ENCODE measurements at regions not wholly inside any gene's neighbourhood (a gene's known extent, or its start where the extent isn't known, plus 50 kb on each side); places are given as distances from the start of the nearest gene placed in this dataset.
"Not testable (repeated sequence)": the region's sequence is repeated elsewhere in the genome, so short reads cannot be mapped to it uniquely, and the experiment has no call there.

- DNase-seq = not testable (repeated sequence)
These were observed 759.4 kb downstream of the BRINP3 start for GRCh38 chr1:189718147-189718795.

- DNase-seq = no peak
These were observed 750.9 kb downstream of the BRINP3 start for GRCh38 chr1:189726806-189727205.

- DNase-seq = no peak
These were observed 726.4 kb downstream of the BRINP3 start for GRCh38 chr1:189751311-189751710.

DNA sequence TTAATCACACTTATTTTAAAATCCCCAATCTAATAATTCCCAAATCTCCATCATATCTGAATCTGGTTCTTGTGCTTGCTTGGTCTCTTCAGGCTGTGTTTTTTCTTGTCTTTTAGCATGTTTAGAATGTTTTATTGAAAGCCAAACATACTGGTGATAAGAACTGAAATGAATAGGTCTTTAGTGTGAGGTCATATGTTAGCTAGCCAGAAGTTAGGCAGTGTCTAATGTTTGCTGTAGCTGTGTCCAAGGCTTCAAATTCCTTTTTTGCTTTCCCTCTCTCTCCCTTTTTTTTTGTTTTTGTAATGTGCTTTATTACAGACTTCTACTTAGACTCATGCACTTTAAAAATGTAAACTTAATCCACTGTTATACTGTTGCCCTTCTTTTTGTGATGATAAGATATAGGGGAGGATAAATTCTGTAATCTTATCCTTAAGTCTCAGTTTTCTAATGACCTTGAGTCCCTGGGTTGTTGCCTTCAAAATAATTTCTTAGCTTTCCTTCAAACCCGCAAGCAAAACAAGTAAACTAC is 725.1 kb downstream of the BRINP3 start:
- DNase-seq = no peak

DNA sequence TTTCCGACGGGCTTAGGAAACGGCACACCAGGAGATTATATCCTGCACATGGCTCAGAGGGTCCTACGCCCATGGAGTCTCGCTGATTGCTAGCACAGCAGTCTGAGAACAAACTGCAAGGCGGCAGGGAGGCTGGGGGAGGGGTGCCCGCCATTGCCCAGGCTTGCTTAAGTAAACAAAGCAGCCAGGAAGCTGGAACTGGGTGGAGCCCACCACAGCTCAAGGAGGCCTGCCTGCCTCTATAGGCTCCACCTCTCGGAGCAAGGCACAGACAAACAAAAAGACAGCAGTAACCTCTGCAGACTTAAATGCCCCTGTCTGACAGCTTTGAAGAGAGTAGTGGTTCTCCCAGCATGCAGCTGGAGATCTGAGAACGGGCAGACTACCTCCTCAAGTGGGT is 722.6 kb downstream of the BRINP3 start:
- not testable (repeated sequence) for DNase-seq

DNA sequence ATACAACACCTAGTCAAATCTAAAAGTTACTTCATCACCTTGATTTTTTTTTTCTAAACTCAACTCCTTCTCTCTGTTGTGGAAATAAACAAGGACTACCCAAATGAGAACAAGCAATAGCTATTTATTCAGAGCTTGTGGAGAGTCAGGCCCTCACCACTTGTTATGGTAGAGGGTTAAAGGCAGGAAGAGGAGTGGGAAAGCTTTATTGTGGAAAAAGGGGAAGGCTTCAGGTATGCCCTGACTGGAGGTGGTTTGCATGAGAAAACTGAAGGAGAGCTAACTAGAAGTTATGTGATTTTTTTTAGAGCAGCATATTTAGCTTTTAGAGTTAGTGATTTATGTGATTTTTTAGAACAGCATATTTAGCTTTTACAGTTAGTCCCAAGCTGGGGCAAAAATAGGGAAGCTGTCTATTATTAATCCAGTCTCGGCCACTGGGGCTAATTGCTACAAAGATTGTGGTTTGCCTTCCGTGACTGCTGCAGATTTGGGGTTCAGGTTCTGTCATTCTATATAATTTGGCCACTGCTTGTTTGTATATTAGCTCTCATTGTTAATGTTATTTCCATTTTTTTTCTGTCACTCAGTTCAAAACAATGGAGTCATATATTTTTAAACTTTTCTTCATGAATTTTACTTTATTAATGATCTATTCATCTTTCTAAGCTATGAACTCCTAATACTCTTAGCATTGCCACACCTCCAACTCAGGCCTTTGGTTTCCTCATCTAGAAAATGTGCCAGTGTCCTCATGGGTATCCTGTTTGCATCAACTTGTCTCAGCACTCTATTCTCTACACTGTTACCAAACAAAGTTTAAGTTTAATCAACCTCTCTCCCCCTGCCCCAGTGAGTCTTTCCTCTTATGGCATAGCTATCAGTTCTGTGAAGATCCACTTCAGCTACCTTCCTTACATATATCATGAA is 713.0 kb downstream of the BRINP3 start:
- DNase-seq = no peak

GRCh38 chr1:189769448-189769847 is 708.2 kb downstream of the BRINP3 start:
- no peak for DNase-seq

DNA sequence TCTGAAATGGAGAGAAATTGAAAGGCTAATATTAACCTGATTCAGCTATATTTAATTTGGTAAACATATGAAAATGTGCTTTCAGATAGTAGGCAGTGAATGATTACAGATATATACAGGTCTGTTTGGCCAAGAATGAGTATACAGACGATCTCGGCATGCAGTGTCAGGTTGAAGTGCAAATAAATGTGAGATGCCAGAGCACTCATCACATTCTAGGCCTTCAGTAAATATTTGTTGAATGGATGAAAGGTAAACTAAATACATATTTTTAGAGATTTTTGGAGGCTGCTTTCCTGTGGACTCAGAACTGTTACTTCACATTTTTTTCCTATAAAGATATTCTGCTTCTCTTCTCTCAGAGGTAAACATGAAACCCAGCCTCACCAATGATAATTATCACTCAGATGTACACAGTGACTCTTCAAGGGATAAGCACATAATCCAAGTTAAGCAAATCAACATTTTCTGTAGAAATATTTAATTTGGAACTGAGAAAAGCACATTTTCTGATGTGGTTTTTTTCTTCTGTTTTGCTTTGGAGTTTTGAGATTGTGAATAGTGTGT is 702.9 kb downstream of the BRINP3 start:
- no peak for DNase-seq

DNA sequence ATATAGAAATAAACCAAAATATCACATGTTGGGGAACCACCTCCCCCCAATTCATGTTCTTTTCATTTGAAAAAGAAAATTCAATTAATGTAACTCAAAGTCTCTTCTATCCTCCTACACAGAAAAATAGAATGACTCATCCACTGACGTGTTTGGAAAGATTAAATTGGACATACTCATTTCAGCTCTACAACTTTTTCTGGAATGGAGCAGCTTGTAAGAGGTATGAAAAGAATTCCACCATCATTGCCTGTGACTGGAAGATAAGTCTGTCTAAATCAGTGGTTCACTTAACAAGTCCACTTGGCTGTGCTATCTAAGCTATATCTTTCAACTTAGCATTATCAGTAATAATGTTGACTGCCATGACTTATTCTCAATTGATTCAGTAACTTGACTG is 702.3 kb downstream of the BRINP3 start:
- DNase-seq = no peak

- DNase-seq = no peak
These were observed 698.6 kb downstream of the BRINP3 start for GRCh38 chr1:189779034-189779433.

- no peak for DNase-seq
These were observed 695.4 kb downstream of the BRINP3 start for GRCh38 chr1:189782295-189782694.

- no peak for DNase-seq
These were observed 694.2 kb downstream of the BRINP3 start for GRCh38 chr1:189783456-189783855.

GRCh38 chr1:189786761-189787160 is 690.9 kb downstream of the BRINP3 start:
- DNase-seq = no peak

GRCh38 chr1:189787201-189787600 is 690.5 kb downstream of the BRINP3 start:
- no peak for DNase-seq

DNA sequence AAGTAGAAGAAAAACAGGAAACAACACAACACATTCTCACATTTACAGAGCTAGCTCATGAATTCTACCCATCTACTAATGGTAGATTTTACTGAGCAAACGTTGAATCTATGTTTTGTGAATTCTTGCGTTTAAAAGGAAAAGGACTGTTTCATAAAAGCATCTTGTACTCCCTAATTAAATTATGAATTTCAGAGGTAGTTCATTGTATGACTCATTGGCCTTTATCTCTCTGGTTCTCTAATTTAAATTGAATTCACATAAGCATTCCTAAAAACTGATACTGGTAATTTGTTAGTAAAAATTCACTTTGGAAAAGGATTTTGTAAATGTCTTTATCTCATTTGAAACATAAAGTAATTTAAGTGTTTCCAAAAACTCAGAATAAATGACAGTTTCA is 687.3 kb downstream of the BRINP3 start:
- DNase-seq = no peak

DNA sequence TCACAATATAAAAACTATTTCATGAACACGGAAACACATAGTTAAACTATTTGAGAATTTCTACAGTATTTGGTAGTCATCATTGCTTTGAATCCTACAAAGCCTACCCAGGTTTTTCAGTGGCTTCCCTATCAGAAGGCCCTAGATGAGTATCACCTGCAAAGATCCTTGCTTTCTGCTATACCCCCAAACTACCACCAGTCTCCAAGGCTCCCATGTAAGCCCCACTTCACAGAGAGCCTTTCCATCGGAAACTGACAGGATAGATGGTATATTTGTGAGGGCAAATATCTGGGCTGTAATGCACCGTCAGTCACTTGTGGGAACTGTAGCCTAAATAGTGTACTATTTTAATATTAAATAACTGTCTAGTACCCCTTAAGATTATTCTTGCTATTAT is 674.3 kb downstream of the BRINP3 start:
- no peak for DNase-seq

DNA sequence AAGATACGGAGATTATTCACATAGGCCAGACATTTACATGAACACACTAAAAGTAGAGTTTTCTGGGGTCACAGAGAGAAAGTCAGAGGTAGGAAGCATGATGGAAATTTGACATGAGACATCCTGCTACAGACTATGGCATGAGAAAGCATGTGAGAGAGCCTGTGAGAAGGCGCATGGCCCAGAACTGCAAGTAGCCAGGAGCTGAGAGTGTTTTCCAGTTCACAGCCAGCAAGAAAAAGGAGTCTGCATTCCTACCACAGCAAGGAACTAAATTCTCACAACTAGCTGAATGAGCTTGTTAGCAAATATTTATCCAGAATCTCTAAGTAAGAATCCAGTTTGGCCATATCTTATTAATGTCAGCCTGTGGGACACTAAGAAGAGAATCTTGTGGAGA is 673.3 kb downstream of the BRINP3 start:
- no peak for DNase-seq

- no peak for DNase-seq
These were observed 671.9 kb downstream of the BRINP3 start for GRCh38 chr1:189805735-189806134.

- not testable (repeated sequence) for DNase-seq
These were observed 667.0 kb downstream of the BRINP3 start for GRCh38 chr1:189810639-189811038.

DNA sequence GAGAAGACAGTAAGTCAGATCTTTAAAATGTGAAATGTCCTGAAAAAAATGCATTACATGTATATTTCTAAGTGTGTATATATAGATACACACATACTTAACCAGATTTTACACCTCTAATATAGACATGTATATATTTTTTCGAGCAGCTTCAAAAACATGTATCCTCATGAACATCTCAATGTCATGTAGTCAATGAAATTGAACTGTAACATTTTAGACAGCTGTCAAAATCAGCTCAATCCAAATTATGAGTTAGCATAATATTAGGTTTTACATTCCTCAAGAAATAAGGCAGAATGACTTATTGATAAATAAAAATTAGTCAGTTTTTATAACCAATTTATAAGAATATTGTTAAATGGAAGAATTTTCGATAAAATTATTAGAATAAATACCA is 665.7 kb downstream of the BRINP3 start:
- DNase-seq = no peak

DNA sequence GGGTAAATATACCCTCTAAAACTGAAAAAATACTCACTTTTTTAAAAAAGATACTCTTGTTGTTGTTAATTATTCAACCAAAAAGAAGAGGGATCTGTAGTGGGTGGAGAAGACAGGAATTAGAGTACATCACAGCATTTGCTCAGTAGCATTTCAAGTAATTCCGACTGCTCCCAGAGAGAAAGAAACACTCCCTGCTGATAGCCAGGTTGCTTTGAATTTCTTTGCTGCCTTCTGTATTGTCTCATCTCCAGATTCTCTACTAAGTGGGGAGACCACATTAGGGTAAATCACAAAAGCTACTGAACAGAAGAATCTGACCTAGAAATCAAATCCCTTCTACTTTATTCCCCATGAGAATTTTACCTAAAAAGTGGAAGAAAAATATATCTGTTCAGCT is 661.1 kb downstream of the BRINP3 start:
- DNase-seq = no peak

- no peak for DNase-seq
These were observed 657.9 kb downstream of the BRINP3 start for GRCh38 chr1:189819751-189820150.

GRCh38 chr1:189821833-189822232 is 655.8 kb downstream of the BRINP3 start:
- DNase-seq = no peak

- DNase-seq = no peak
These were observed 642.9 kb downstream of the BRINP3 start for GRCh38 chr1:189834813-189835212.
